Suprapubic skin (tissue), 3 donors: ENCODE measurements at regions not wholly inside any gene's neighbourhood (a gene's known extent, or its start where the extent isn't known, plus 50 kb on each side); places are given as distances from the start of the nearest gene placed in this dataset.

Experiments used
- EP300 ChIP-seq: sonication (generic); formaldehyde crosslinking; IDR thresholded peaks from one replicate; pipeline ENCODE4 v1.6.1; 2017; ENCODE audit warnings: antibody characterized with exemption
- TF ChIP-seq, protein P1 (sequence below), 2 donors: fragments of 200-600 bp in 1 of 2; fragments of 450-650 bp in 1 of 2; sonication (generic) in 1 of 2; IDR thresholded peaks; one replicate each; pipeline ENCODE4 v1.5.1; 2016 to 2019; ENCODE audit warnings: antibody characterized with exemption in 2 of 2, mild to moderate bottlenecking in 1 of 2, moderate library complexity in 1 of 2

DNA sequence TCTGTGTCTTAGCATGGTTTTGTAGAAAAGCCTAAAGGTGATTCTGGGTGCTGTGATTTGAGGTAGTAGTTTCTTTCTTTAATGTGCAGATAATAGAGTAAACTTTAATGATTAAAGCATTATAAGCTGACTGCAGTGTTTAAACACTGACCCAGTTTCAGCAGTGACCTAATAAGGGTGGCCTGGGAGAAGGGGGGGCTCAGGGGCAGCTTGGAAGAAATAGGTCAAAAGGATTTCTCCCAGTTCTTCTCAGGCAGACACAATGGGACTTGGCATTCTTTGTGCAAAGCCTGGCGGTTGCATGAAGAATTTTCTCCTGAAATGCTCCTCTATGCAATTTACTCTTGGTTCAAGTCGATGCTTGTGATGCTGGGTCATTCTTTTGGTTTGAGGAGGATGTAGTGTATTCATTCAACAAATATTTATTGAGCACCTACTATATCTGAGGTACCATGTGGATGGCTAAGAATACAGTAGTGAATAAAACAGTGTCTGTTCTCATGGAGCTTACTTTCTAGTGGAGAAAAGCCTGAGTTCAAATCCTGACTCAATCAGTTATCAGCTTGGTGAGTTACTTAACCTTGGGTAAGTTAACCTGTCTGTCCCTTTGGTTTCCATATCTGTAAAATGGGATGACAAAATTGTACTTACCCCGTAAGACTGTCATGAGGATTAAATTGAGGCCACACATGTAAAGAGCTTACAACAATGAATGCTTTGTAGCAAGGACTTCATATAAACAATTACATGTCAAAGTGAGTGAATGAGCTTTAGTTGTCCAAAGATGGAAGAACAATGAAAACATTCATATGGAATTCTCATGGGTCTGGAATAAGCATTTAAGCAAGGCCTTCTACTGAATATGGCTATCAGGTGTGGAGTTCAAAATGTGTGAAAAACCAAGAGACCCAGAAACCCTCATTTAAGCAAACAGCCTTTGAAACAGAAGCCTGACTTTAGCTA, 210.2 kb downstream of the KCNRG start:
- TF ChIP-seq, protein P1, sequence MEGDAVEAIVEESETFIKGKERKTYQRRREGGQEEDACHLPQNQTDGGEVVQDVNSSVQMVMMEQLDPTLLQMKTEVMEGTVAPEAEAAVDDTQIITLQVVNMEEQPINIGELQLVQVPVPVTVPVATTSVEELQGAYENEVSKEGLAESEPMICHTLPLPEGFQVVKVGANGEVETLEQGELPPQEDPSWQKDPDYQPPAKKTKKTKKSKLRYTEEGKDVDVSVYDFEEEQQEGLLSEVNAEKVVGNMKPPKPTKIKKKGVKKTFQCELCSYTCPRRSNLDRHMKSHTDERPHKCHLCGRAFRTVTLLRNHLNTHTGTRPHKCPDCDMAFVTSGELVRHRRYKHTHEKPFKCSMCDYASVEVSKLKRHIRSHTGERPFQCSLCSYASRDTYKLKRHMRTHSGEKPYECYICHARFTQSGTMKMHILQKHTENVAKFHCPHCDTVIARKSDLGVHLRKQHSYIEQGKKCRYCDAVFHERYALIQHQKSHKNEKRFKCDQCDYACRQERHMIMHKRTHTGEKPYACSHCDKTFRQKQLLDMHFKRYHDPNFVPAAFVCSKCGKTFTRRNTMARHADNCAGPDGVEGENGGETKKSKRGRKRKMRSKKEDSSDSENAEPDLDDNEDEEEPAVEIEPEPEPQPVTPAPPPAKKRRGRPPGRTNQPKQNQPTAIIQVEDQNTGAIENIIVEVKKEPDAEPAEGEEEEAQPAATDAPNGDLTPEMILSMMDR (IDR thresholded peaks at IDR 0.05), result no peak
- TF ChIP-seq EP300, result no peak
